Midbrain (tissue), 1 donor: ENCODE measurements at regions not wholly inside any gene's neighbourhood (a gene's known extent, or its start where the extent isn't known, plus 50 kb on each side); places are given as distances from the start of the nearest gene placed in this dataset.

Source experiments
- DNase-seq: peaks from one replicate; lab custom pipeline; 2025; lab: John Stamatoyannopoulos, UW

GRCh38 chr12:45627407-45628069 is 102.0 kb upstream of the ARID2 start:
- no peak for DNase-seq

- no peak for DNase-seq
These were observed 100.2 kb upstream of the ARID2 start for GRCh38 chr12:45629292-45629691.

- DNase-seq, result no peak
These were observed 95.8 kb upstream of the ARID2 start for GRCh38 chr12:45633733-45634132.

- no peak for DNase-seq
These were observed 95.1 kb upstream of the ARID2 start for GRCh38 chr12:45634273-45634917.

- DNase-seq, result no peak
These were observed 92.3 kb upstream of the ARID2 start for GRCh38 chr12:45637242-45637641.

- no peak for DNase-seq
These were observed 91.8 kb upstream of the ARID2 start for GRCh38 chr12:45637706-45638105.

GRCh38 chr12:45638386-45638785 is 91.1 kb upstream of the ARID2 start:
- no peak for DNase-seq

- no peak for DNase-seq
These were observed 85.0 kb upstream of the ARID2 start for GRCh38 chr12:45644541-45644940.

GRCh38 chr12:45646851-45647581 is 82.5 kb upstream of the ARID2 start:
- no peak for DNase-seq

GRCh38 chr12:45648070-45648469 is 81.4 kb upstream of the ARID2 start:
- no peak for DNase-seq

- DNase-seq, result no peak
These were observed 78.5 kb upstream of the ARID2 start for GRCh38 chr12:45651029-45651428.

- DNase-seq, result no peak
These were observed 75.4 kb upstream of the ARID2 start for GRCh38 chr12:45654002-45654665.

- no peak for DNase-seq
These were observed 74.3 kb upstream of the ARID2 start for GRCh38 chr12:45655186-45655585.

- DNase-seq, result no peak
These were observed 73.8 kb upstream of the ARID2 start for GRCh38 chr12:45655743-45656142.

GRCh38 chr12:45658020-45658419 is 71.5 kb upstream of the ARID2 start:
- no peak for DNase-seq

- DNase-seq, result no peak
These were observed 69.2 kb upstream of the ARID2 start for GRCh38 chr12:45660330-45660729.

- no peak for DNase-seq
These were observed 66.1 kb upstream of the ARID2 start for GRCh38 chr12:45663455-45663854.

GRCh38 chr12:45665941-45666340 is 63.6 kb upstream of the ARID2 start:
- DNase-seq, result no peak

- no peak for DNase-seq
These were observed 63.1 kb upstream of the ARID2 start for GRCh38 chr12:45666396-45666795.

GRCh38 chr12:45666816-45667215 is 62.7 kb upstream of the ARID2 start:
- no peak for DNase-seq

GRCh38 chr12:45667761-45668160 is 61.7 kb upstream of the ARID2 start:
- DNase-seq, result no peak

- DNase-seq, result no peak
These were observed 60.9 kb upstream of the ARID2 start for GRCh38 chr12:45668641-45669040.

GRCh38 chr12:45669093-45669492 is 60.4 kb upstream of the ARID2 start:
- DNase-seq, result no peak
